ENCODE measurements at regions not wholly inside any gene's neighbourhood (a gene's known extent, or its start where the extent isn't known, plus 50 kb on each side); places are given as distances from the start of the nearest gene placed in this dataset.
"Not testable (repeated sequence)": the region's sequence is repeated elsewhere in the genome, so short reads cannot be mapped to it uniquely, and the experiment has no call there.

DNA sequence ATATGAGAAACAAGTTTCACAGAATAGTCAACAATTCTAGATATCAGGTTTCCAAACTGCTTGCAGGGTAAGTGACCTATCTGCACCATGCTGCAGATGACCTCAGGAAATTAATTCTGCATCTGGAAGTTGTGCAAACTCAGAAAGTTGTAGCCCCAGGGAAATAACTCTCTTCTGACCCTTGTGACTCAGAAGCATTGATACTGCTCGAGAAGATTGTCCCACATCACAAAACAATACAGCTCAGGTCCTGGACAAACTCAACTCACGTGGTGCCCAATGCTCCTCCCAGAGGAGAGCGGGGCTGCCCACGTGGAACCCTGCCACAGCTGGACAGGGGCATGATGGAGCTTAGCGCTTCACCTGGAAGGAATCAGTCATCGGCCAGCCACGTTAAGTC lies 221.9 kb upstream of the LRRC61 start:
- not testable (repeated sequence) for DNase-seq (ENCODE audit: low read depth in 2 of 2)

DNA sequence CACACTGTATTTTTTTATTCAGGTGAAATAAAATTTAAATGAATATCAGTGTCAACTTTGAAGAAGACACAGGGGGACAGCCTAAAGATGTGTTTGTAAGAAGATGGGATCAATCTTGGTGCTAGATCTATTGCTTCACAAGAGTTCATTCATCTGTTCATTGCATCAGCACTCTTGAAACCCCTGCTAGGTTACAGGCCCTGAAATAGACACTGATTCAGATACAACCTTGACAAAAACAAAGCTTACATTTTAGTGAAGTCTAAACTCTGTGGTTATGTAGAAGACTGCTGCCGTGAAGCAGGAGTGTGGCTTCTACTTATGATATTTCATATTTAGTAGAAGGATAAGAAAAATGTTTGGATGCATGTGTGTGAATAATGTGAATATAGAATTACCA lies 215.9 kb upstream of the LRRC61 start:
- DNase-seq (ENCODE audit: low read depth in 2 of 2), result not testable (repeated sequence)

GRCh38 chr7:150110375-150110820 lies 212.8 kb upstream of the LRRC61 start:
- not testable (repeated sequence) for DNase-seq (ENCODE audit: low read depth in 2 of 2)

DNA sequence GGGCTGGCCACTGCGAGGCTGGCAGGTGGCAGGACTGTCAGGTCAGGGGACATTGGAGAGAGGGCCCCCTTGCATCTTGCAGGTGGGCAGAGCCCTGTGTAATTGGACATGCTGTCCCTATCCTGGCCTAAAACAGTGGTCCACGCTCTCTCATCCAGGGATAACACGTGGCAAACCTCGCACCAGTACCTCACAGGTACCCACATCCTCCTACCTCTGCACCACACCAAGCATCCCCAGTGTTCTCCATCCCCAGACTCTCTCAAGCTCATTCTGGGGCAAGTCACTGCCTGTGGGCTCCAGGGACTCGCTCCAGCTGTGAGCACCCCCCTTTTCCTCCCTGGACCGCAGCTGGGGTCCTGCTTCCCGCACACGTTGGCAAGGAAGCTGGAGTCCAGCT lies 212.3 kb upstream of the LRRC61 start:
- not testable (repeated sequence) for DNase-seq (ENCODE audit: low read depth in 2 of 2)

- DNase-seq (ENCODE audit: low read depth in 2 of 2), result not testable (repeated sequence)
These were observed 211.6 kb upstream of the LRRC61 start for GRCh38 chr7:150111373-150112139.

GRCh38 chr7:150113301-150113700 lies 209.9 kb upstream of the LRRC61 start:
- DNase-seq (ENCODE audit: low read depth in 2 of 2), result not testable (repeated sequence)

DNA sequence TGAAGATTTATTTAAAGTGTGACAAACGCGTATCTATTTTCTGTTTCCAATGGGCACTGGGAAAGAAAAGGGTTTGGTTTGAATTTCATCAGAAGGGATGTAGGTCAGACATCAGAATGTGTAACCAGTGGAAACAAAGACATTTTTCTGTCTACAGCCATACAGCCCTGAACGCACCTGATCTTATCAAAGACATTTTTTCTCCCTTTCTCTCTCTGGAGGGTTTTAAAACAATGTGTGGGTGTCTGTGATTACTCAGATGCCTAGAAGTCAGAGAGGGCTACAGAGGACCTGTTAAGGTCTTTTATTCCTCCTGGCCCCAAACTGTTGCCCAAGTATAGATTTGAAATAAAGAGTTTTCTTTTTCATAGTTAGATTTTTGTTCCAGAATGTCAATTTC lies 208.6 kb upstream of the LRRC61 start:
- DNase-seq (ENCODE audit: low read depth in 2 of 2), result not testable (repeated sequence)

DNA sequence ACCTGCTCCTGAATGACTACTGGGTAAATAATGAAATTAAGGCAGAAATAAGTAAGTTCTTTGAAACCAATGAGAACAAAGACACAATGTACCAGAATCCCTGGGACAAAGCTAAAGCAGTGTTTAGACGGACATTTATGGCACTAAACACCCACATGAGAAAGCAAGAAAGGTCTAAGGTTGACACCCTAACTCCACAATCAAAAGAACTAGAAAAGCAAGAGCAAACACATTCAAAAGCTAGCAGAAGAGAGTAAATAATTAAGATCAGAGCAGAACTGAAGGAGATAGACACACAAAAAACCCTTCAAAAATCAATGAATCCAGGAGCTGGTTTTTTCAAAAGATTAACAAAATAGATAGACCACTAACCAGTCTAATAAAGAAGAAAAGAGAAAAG lies 203.2 kb upstream of the LRRC61 start:
- not testable (repeated sequence) for DNase-seq (ENCODE audit: low read depth in 2 of 2)

DNA sequence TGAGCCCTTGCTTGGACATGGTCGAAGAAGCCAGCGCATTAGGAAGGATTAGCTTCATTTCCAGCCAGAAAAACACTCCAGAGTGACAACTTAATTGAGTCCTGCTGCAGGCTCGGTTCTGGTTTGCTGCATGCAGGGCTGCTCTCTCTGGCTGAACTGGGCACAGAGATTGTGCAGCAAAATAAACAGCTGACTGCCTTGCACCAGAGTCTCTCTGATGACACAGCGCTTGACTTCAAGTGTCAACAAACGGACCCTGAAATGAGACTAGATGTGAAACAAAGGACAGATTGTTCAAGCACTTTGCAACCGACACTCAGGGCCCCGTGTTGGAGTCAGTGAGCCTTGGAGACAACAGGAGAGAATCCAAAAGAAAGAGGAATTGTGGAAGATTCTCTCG lies 197.3 kb upstream of the LRRC61 start:
- not testable (repeated sequence) for DNase-seq (ENCODE audit: low read depth in 2 of 2)

- not testable (repeated sequence) for DNase-seq (ENCODE audit: low read depth in 2 of 2)
These were observed 188.7 kb upstream of the LRRC61 start for GRCh38 chr7:150134451-150134850.

GRCh38 chr7:150135620-150136190 lies 187.4 kb upstream of the LRRC61 start:
- not testable (repeated sequence) for DNase-seq (ENCODE audit: low read depth in 2 of 2)

DNA sequence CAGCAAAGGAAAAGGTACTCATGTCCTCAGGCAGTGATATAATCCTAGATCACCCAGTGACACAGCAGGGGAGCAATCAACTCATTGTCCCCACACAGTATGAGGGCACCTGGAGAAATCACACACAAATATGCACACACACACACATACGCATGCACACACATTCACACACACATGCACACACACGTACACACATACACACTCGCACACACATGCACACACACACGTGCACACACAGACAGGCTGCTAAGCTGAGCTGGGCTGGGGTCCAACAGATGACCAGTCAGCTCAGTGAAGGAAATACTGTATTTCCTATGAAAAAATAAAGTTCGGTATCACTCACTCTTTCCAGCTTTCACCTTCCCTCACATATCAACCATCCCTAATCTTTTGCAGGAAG lies 183.3 kb upstream of the LRRC61 start:
- DNase-seq (ENCODE audit: low read depth in 2 of 2), result not testable (repeated sequence)

DNA sequence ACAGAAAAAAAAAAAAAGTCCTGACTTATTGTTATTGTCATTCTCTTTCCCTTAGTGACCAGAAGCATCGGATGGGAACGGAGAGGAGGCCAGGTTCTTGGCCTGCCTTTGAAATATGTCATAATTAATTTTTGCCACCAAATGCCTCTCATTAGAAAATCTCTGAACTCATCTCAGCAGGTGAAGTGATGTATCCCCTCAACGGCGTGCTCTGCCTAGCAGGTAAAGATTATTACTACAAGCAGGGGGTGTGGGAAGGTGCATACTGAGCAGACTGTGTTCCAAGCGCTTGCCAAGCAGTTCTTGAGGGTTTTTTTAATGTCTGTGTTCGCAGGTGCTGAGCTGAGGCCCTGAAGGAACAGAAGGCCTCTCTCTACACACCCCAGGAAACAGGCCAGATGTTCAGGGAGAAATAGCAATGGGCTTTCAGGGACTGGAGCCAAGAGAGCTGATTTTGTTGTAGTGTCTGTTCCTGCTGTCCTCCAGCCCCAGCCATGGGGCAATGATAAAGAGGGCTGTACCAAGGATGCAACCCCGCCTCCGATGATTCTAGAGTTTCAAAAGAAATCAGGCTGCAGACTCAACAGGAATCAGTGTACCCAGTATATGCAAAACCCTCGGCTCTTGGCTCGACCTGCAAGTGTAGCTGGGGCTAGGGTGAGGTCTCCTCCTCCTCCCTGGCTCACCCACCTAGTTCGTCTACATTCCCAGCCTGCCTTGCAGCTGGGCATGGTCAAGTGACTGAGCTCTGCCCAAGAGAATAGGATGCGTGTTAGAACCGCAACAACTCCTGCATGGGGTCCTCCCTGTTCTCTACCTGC lies 181.4 kb upstream of the LRRC61 start:
- DNase-seq (ENCODE audit: low read depth in 2 of 2), result not testable (repeated sequence)

- not testable (repeated sequence) for DNase-seq (ENCODE audit: low read depth in 2 of 2)
These were observed 177.0 kb upstream of the LRRC61 start for GRCh38 chr7:150146124-150146523.

- not testable (repeated sequence) for DNase-seq (ENCODE audit: low read depth in 2 of 2)
These were observed 175.6 kb upstream of the LRRC61 start for GRCh38 chr7:150147524-150147923.

DNA sequence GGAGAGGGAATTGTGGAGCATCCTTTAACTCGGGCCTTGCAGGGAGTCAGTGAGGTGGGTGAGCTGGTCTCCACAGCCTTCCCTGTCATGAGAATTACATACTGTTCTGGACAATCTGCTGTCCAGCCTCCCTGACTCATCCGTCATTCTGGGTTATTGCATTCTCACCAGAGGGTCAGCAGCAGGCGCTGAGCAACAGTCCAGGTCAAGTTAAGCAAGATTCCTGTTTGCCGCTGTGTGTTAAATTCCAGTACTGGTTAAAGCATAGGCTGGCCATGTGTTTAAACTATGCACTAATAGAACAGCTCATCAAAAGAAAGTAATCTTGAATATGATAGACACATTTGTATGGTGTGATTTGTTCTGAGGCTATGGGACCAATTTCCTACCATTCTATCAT lies 167.1 kb upstream of the LRRC61 start:
- not testable (repeated sequence) for DNase-seq (ENCODE audit: low read depth in 2 of 2)

DNA sequence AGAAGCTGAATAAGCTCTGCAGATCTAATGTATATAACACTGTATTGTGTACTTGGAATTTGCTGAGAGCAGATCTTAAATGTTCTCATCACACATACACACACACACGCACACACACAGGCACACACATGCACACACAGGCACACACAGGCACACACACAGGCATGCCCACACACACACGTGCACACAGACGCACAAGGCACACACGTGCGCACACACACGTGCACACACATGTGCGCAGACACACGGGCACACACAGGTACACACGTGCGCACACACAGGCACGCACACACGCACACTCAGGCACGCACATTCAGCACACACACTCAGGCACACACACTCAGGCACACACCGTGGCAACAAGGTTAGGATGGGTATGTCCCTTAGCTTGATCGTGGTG lies 164.5 kb upstream of the LRRC61 start:
- not testable (repeated sequence) for DNase-seq (ENCODE audit: low read depth in 2 of 2)

GRCh38 chr7:150169515-150169914 lies 153.6 kb upstream of the LRRC61 start:
- not testable (repeated sequence) for DNase-seq (ENCODE audit: low read depth in 2 of 2)

DNA sequence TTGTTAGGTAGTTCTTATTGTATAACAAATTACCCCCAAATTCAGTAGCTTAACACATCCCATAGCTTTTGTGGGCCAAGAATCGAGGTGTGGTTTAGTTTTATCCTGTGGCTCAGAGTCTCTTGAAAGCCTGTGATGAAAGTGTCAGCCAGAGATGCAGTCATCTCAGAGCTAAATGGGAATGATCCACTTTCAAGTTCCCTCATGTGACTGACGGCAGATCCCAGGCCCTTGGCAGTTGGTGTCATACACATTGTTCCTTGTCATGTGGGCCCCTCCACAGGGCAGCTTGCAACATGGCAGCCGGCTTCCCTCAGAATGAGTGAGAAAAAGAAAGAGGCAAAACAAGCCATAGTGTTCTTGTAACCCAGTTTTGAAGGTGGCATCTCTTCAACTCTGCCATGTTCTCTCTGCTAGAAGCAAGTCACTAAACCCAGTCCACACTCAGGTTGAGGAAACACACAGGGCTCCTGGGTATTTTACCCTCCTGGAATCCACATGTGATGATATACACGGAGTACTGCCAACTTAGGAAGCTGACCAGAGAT lies 153.1 kb upstream of the LRRC61 start:
- not testable (repeated sequence) for DNase-seq (ENCODE audit: low read depth in 2 of 2)

DNA sequence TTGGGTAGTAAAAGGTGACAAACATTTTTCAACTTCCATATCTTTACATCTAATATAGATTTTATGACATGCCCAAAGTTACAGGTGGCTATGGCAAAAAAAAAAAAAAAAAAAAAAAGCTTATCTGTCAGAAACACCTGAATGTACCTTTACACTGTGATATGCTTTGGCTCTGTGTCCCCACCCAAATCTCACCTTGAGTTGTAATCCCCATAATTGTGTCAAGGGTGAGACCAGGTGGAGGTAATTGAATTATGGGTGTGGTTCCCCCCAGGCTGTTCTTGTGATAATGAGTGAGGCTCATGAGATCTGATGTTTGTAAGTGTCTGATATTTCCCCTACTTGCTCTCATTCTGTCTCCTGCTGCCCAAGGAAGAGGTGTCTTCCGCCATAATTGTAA lies 139.6 kb upstream of the LRRC61 start:
- not testable (repeated sequence) for DNase-seq (ENCODE audit: low read depth in 2 of 2)

DNA sequence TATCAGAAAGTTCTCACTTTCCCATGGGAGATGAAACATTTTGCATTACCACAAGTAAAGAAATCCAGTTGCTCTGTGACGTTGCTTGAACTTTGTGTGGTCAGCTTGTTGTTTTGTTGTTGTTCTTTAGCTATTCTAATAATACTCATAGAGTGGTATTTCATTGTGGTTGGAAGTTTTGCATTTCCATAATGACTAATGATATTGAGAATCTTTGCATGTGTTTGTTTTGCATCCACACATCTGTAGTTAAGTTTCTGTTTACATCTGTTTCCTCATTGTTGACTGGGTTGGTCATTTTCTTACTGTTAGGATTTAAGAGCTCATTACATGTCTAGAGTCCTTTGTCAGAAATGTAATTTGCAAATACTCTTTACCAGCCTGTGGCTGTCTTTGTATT lies 133.2 kb upstream of the LRRC61 start:
- not testable (repeated sequence) for DNase-seq (ENCODE audit: low read depth in 2 of 2)

- DNase-seq (ENCODE audit: low read depth in 2 of 2), result not testable (repeated sequence)
These were observed 130.6 kb upstream of the LRRC61 start for GRCh38 chr7:150192541-150192940.
